ENCODE measurements at regions not wholly inside any gene's neighbourhood (a gene's known extent, or its start where the extent isn't known, plus 50 kb on each side); places are given as distances from the start of the nearest gene placed in this dataset.

DNA sequence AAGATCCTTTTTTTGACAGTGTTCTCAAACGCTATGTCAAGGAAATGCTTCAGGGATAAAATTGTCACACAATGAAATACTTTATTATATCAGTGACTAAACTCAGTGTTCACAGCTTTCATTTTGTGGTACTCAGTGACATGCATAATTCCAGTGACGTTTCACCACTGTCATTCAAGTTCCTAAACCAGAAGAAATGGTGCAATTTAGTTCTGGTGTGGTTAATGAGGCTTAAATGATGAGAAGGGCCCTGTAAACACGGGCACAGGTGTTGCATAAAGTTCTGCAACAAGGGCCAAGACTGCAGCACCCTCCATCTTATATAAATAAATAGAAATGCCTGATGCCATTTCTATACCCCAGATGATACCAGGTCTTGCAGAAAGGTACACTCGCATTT, 1247.1 kb downstream of the GATA3 start:
- TF ChIP-seq, protein P1, sequence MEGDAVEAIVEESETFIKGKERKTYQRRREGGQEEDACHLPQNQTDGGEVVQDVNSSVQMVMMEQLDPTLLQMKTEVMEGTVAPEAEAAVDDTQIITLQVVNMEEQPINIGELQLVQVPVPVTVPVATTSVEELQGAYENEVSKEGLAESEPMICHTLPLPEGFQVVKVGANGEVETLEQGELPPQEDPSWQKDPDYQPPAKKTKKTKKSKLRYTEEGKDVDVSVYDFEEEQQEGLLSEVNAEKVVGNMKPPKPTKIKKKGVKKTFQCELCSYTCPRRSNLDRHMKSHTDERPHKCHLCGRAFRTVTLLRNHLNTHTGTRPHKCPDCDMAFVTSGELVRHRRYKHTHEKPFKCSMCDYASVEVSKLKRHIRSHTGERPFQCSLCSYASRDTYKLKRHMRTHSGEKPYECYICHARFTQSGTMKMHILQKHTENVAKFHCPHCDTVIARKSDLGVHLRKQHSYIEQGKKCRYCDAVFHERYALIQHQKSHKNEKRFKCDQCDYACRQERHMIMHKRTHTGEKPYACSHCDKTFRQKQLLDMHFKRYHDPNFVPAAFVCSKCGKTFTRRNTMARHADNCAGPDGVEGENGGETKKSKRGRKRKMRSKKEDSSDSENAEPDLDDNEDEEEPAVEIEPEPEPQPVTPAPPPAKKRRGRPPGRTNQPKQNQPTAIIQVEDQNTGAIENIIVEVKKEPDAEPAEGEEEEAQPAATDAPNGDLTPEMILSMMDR (IDR thresholded peaks at IDR 0.05; ENCODE audit: low read length), result no peak
- TF ChIP-seq EZH2 (IDR thresholded peaks at IDR 0.05; ENCODE audit: borderline replicate concordance, low read length), result no peak
